Pancreas (tissue), 10 donors: ENCODE measurements at regions not wholly inside any gene's neighbourhood (a gene's known extent, or its start where the extent isn't known, plus 50 kb on each side); places are given as distances from the start of the nearest gene placed in this dataset.

Experiments
- ATAC-seq, 4 donors: fragments of 200-7000 bp; cut with Tn5 transposase; one replicate each; pipeline versions ENCODE4 v1.8.0 to v1.9.1; 2020; ENCODE audit warnings: mild to moderate bottlenecking in 4 of 4, moderate library complexity in 4 of 4
- DNase-seq, 6 donors: peaks; one replicate each; pipeline ENCODE4 v3.0.0-alpha.2; 2020
- FAIRE-seq: peaks from 2 replicates; lab custom pipeline; 2012; peaks lifted over from hg19 to GRCh38; lab: Jason Lieb, UNC
- H3K27ac ChIP-seq, 4 donors: fragments of 200-600 bp; sonication (generic); 1 replicate in 3 of 4; 2 replicates in 1 of 4; pipeline versions ENCODE4 v1.5.0 to v1.8.0; 2020
- H3K27me3 ChIP-seq, 4 donors: fragments of 200-600 bp; one replicate each; pipeline ENCODE4 v1.8.0; 2021
- H3K36me3 ChIP-seq, 3 donors: fragments of 200-600 bp; sonication (generic) in 1 of 3; one replicate each; pipeline versions ENCODE4 v1.5.0 to v1.8.0; 2020 to 2021
- H3K4me1 ChIP-seq, 3 donors: fragments of 200-600 bp; one replicate each; pipeline ENCODE4 v1.8.0; 2021
- H3K4me3 ChIP-seq, 4 donors: fragments of 200-600 bp; sonication (generic) in 2 of 4; one replicate each; pipeline versions ENCODE4 v1.5.0 to v1.8.0; 2020 to 2021
- H3K9me3 ChIP-seq, 4 donors: fragments of 200-600 bp; one replicate each; pipeline ENCODE4 v1.8.0; 2021
- WGBS, 2 donors: extraction: QIAGEN DNeasy Blood & Tissue Kit; methylation state at CpG; one replicate each; pipeline ENCODE4 v1.1.7; 2013; 5-methylcytosine and 5-hydroxymethylcytosine counted together
- intact Hi-C, 3 donors: fragments of 100-400 bp; cut with DNase I; formaldehyde crosslinking; loops; one replicate each; pipeline versions ENCODE4 v1.11.1 to v1.14.2; 2022
- TF ChIP-seq, protein P1 (sequence below), 4 donors: fragments of 200-600 bp; sonication (generic) in 3 of 4; IDR thresholded peaks; one replicate each; pipeline versions ENCODE4 v1.5.0 to v1.8.0; 2021; ENCODE audit warnings: antibody characterized with exemption in 4 of 4
- donor health status: healthy with polysubstance abuse.
- donor health status: DM: no; HTN: no; CAD: no; lungs with moderate emphysema.
- donor health status: DM: no; HTN: no; CAD: no.
- donor health status: control.
- donor health status: control.
- donor health status: Bipolar disorder and iron deficiency.
- donor health status: DM: yes; HTN: yes; CAD: no.
- donor health status: DM: no; HTN: no; CAD: no.
- donor health status: DM: no; HTN: no; CAD: no.
- donor health status: DM: yes; HTN: yes; CAD: no.

DNA sequence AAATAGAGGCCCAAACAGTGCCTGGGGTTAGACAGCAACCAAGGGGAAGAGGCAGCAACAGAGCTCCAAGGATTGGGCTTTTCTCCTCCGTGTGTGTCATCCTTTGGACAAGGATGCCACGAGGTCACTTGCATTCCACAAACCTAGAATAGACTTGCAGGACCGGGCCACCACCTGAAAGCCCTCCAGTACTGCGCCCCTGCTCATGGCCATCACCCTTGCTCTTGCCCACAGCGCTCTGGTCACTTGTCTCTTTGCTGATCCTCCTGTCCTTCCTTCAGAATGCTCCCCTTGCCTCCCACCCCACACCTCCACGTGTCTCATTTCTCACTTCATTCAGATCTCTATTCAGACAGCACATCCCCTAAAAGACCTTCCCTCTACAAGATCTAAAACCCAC is 247.4 kb downstream of the MATN1 start:
- ATAC-seq (no peak), FAIRE-seq (no peak)

DNA sequence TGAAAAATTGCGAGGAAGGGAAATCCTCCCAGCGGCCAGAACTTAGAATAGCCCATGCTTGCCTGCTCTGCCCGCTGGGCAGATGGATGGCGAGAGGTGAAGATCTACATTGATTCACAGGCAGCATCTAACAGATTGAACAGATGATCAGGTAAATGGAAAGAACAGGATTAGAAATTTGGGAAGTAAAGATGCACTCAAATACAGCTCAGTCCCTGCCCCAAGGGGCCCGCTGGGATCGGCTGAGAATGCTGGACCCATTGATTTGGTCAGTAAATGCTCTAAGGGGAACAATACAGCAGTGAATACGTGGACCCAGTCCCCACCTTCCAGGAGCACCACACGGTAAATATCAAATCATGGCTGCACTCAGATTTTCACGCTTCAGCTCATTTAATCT is 248.2 kb downstream of the MATN1 start:
- Histone ChIP-seq H3K9me3 (no peaks in the 10 kb centered on the region), H3K36me3 (no peaks in the 10 kb centered on the region), H3K4me3 (no peak overlapping the region), H3K27ac (no peak overlapping the region), H3K27me3 (no peaks in the 10 kb centered on the region), H3K4me1 (no peaks in the 10 kb centered on the region)
- FAIRE-seq (no peak), DNase-seq (no peak), ATAC-seq (no peak)
- intact Hi-C loops = no loop called here
- TF ChIP-seq, protein P1, sequence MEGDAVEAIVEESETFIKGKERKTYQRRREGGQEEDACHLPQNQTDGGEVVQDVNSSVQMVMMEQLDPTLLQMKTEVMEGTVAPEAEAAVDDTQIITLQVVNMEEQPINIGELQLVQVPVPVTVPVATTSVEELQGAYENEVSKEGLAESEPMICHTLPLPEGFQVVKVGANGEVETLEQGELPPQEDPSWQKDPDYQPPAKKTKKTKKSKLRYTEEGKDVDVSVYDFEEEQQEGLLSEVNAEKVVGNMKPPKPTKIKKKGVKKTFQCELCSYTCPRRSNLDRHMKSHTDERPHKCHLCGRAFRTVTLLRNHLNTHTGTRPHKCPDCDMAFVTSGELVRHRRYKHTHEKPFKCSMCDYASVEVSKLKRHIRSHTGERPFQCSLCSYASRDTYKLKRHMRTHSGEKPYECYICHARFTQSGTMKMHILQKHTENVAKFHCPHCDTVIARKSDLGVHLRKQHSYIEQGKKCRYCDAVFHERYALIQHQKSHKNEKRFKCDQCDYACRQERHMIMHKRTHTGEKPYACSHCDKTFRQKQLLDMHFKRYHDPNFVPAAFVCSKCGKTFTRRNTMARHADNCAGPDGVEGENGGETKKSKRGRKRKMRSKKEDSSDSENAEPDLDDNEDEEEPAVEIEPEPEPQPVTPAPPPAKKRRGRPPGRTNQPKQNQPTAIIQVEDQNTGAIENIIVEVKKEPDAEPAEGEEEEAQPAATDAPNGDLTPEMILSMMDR (IDR thresholded peaks at IDR 0.05) = no peak
- 76 to 82% methylated on average over 9 of the region's 9 CpGs for WGBS, 2 donors

More for the DNA sequence above, 247.4 kb downstream of the MATN1 start:
- WGBS, 2 donors = 47 to 49% methylated on average over 6 of the region's 6 CpGs
- TF ChIP-seq, protein P1 (IDR thresholded peaks at IDR 0.05) = no peak
- Histone ChIP-seq H3K27me3 (no peaks in the 10 kb centered on the region), H3K4me3 (no peak overlapping the region), H3K9me3 (no peaks in the 10 kb centered on the region), H3K27ac (no peak overlapping the region), H3K36me3 (no peaks in the 10 kb centered on the region), H3K4me1 (no peaks in the 10 kb centered on the region)
- DNase-seq = no peak
- intact Hi-C loops = no loop called here

DNA sequence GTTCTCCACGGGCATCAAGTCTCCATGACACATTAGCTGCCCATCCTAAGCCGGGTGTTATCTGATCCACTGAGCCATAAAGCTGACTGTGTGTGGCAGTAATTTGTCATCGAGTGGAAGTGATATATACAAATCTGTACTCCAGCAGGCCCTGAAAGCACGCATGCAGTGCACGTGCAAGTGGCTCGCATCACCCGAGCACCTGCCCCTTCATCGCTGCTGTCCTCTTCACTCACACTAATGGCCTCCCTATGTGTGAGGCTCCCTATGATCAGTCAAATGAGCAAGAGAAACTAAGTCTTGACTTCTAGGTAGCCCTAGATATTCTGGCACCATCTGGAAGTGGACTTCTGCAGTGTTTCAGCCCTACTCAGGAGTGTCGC is 248.6 kb downstream of the MATN1 start:
- Histone ChIP-seq H3K9me3 (no peaks in the 10 kb centered on the region), H3K27me3 (no peaks in the 10 kb centered on the region), H3K27ac (no peak overlapping the region), H3K36me3 (no peaks in the 10 kb centered on the region), H3K4me1 (no peaks in the 10 kb centered on the region), H3K4me3 (no peak overlapping the region)
- DNase-seq = no peak
- intact Hi-C loops = no loop called here
- TF ChIP-seq, protein P1 (IDR thresholded peaks at IDR 0.05) = no peak
- no peak for FAIRE-seq
- WGBS, 2 donors = 71 to 77% methylated on average over 9 of the region's 9 CpGs
- ATAC-seq = no peak

DNA sequence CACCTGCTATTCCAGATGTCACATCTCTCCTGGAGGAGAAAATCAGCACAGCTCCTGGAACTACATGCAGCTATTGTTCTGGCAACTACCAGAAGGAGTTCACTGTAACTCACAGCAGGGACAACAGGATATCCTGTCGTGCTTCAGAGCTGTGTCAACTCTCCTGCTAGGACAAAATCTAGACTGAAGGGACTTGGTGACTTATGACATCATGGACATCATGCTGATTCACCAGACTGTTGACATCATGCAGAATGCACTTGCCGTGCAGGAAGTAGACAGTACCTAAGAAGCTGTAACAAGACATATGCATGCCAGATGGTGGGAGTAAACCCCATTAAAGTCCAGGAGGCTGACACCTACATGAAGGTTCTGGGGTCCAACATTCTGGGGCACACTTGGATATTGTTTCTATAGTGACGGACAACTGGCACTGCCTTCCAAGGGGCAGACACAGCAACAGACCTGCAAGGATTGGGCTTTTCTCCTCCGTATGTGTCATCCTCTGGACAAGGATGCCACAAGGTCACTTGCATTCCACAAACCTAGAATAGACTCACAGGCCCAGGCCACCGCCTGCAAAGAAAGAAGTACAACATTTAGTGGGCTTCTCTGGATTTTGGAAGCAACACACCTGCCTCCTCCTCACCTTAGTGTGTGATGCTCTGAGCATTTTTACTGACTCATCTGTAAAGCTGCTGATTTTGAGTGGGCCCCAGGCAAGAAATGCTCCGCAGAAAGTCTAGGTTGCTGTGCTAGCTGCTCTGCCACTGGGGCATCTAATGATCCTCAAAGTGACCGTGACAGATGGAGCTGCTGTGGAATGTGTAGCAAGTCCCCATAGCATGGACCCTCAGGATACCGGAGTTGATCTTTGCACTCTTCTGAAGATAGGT is 249.2 kb downstream of the MATN1 start:
- Histone ChIP-seq H3K27me3 (no peaks in the 10 kb centered on the region), H3K9me3 (no peaks in the 10 kb centered on the region), H3K4me3 (no peak overlapping the region), H3K27ac (no peak overlapping the region), H3K4me1 (no peaks in the 10 kb centered on the region), H3K36me3 (no peaks in the 10 kb centered on the region)
- DNase-seq (no peak), FAIRE-seq (no peak), ATAC-seq (no peak)
- intact Hi-C loops = no loop called here
- TF ChIP-seq, protein P1 (IDR thresholded peaks at IDR 0.05) = no peak
- 59 to 72% methylated on average over 8 of the region's 8 CpGs for WGBS, 2 donors

DNA sequence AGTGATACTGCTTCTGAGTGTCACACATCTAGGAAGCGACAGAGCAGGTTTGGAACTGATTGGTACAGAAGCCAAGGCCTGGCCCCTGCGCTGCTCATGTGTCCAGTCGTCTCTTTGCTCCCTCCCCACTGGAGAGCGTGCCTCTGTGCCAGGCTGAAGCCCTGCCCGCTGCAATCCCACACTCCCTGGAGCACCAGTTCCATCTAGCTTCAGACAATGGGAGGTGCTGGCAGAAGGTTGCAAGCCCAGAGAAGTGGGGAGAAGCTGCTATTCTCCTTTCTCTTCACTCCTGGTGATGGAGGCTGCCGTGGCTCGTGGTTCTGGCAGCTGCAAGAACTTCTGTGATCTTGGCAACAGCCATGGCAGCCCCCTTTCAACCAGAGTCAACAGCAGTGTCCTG is 250.9 kb downstream of the MATN1 start:
- TF ChIP-seq, protein P1 (IDR thresholded peaks at IDR 0.05) = no peak
- H3K4me1 ChIP-seq = no peaks in the 10 kb centered on the region
- ATAC-seq = no peak
- no peaks in the 10 kb centered on the region for H3K36me3 ChIP-seq
- 57 to 76% methylated on average over 7 of the region's 7 CpGs for WGBS, 2 donors
- H3K27ac ChIP-seq = no peak overlapping the region
- H3K27me3 ChIP-seq = no peaks in the 10 kb centered on the region
- no peak for DNase-seq
- no peak overlapping the region for H3K4me3 ChIP-seq
- intact Hi-C loops = no loop called here
- FAIRE-seq = no peak
- no peaks in the 10 kb centered on the region for H3K9me3 ChIP-seq
